D341Med (cell line): ENCODE measurements at regions not wholly inside any gene's neighbourhood (a gene's known extent, or its start where the extent isn't known, plus 50 kb on each side); places are given as distances from the start of the nearest gene placed in this dataset.

Experiments used
- DNase-seq: peaks from one replicate; pipeline ENCODE4 v3.0.0; 2012; ENCODE audit warnings: low spot score

DNA sequence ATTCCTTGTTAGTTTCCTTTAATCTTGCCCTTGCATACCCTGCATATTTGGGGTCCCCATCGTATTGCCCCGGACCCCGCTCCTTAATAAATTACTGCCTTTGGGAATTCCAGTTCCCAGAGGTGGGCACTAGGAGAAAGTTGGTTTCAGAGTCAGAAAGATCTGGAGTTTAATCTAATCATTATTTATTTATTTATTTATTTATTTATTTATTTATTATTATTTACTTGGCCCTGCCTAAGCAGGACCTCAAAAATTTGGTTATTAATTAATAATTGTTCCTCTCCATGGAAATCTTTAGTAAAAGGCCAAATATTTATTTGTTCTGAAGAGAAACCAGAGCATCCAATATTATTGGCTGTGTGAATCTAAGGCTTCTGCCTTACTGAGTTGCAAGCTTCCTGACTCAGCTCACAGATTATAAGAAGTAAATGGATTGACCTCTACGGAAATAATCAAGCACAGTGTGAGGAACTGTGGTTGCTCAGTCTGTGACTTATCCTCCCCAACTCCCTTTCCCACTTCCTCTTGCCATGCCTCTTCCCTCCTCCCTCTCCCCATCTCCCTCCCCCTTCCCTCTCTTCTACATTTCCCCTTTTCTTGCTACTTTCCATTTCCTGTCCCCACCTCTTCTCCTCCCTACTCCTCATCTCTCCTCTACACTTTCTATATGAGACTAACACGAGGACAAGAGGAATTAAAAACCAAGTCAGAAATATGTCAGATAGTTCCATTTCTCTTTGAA, 61.5 kb upstream of the AP1S2 start:
- DNase-seq, result no peak

DNA sequence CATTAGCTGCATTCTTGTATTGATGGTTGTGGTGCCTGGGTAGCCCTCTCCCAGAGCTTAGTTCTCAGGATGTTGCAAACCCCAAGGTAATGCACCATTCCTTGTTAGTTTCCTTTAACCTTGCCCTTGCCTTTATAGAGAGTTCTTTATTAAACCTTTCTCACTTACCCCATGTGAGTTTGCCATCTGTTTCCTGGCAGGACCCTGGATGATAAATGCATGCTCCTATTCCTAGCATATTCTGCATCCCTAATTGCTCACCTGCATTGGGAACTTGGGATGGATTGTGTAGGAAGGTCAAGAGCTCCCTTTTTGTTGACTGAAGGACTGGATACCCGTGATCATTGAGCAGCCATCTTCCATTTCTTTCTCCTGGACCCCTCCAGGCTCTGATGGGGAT, 59.9 kb upstream of the AP1S2 start:
- no peak for DNase-seq

DNA sequence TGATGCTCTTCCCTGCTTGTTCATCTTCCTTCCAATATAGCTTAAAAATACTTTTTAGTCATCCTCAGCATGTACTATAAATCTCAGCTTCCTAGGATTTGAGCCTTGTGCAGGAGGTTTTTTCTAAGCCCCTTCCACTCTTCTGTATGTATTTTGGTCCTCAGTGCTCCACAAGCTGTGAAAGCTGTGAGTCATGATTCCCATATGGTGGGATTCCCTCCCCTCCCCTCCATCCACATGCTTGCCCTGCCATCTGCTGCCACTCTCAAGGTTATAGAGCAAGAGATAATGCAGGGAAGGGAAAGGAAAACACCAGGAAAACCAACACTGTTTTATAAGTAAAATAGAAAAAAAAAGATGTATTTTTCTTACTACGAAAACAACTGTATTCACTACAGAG, 58.5 kb upstream of the AP1S2 start:
- no peak for DNase-seq

DNA sequence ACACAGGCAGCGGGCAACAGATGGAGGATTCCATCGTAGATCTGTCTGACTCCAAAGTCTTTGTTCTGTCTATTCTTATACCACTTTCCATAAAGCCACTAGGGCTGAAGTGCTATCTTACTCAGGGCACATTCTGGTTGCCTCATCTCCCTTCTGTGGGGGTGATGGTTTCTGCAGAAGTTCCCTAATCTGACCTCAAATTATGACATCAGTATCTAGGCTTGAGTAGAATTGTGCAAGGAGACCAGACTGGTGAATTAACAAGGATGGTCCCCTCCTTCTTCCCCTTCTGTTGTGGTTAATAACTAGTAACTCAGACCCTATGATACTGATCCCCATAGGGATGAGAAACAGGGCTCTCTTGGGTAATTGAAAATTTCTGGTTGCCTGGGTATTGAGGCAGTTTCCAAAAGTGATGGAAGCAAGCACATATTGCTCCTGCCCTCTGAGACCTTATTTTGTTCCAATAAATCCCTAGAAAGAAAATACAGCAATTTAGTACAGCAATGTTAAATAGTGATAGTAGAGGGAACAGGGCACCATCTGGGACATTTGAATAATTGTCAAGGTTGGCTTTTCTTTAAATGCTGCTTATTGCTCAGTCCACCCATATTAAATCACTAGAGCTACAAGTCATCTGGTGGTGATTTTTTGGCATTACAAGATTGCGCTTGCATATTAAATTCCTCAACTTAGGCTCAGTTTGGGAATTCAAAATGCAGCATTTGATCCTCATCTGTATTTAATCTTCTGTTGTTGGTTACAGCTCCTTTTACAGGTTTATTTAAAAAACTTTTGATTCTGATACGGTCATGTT, 57.3 kb upstream of the AP1S2 start:
- no peak for DNase-seq

DNA sequence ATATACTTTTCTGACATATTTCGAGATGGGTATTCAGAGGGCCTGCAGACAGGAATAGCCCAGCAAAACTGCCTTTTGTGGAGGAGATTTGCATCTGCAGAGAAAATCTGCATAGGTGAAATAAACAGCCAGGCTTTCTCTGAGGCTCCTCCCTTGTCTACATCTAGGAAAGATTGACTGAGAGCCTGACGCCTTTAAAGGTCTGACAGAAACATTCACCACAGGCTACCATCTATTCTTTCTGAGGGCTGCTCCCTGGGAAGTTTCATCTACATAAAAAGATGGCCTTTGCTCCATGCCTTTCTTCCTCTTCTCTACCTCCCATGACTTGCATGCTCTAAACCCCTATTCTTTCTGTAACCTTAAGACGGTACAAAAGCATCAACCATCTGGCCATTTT, 55.0 kb upstream of the AP1S2 start:
- no peak for DNase-seq

DNA sequence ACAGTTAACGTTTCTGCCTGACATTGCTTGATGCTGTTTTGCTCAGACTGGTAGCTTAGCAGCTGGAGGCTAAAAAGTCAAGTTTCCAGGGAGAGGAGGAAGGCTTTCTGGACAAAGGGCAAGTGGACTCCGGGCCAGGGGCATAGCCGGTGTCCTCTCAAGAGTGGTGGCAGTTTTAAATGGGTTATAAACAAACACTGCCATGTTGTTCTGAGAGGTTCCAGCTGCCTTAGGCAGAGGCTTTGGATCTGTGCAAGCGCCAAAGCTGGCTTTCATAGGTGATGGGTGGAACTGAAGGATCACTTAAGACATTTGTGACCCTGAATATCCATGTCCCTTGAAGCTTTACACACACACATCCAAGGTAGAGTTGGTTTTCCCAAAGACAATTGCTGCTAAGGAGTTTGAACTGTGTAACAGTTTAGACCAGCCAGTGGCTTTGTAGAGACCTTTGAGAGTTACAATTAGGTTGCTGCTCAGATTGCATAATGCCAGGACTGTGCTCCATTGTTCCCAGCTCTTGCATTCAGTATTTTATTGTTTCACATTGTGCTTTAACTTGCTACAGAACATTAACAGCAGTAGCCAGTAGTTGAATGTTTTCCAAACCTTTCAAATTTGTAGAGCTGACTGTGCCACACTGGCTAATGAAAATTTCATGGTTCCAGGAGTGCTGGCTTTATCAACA, 54.1 kb upstream of the AP1S2 start:
- DNase-seq, result no peak

DNA sequence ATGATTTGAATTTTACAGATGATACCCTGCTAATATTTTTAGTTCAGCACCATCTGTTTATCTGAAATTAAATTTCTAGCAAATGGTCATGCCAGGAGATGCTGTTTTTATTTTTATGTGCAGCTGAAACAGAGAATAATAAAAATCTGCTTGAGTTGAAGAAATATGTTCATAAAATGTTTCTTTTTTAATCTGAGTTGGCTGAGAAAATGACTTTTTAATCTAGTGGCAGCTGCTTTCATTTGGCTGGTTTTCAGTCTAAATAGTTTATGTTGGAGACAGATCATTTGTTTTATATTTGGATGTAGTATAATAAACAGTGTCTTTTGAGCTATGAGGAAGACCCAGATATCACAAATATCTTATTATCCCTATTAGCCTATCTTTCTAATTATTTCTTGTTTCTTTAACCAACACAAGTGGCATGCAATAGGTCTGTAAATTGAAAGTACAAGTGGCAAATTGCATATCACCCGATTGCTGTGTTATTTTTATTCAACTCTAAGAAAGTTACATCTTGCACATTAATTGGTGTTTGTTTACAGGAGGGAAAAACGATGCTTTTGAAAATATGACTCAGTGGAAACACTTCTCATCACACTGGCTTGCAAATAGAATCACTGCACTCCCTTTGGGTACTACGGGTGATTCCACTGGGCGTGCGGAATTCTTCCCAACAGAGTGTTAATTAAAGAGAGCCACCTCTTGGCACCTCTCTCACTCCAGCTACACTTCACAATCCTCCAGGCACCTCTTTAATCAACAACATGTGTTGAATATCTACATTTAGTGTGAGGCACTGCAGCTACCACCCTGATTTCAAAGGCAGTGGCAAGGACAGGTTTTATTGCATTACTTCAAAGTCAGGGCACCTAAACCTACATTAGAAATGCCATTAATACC, 51.7 kb upstream of the AP1S2 start:
- no peak for DNase-seq
